Upper lobe of left lung (tissue), 4 donors: ENCODE measurements at regions not wholly inside any gene's neighbourhood (a gene's known extent, or its start where the extent isn't known, plus 50 kb on each side); places are given as distances from the start of the nearest gene placed in this dataset.

Experiments
- CTCF ChIP-seq, 6 experiments: fragments of 450-650 bp in 4 of 6; fragments of 200-600 bp in 2 of 6; sonication (generic) in 2 of 6; IDR thresholded peaks; one replicate each; pipeline ENCODE4 v1.5.1; 2016 to 2019; ENCODE audit warnings: antibody characterized with exemption in 6 of 6
- EP300 ChIP-seq, 4 donors: sonication (generic); formaldehyde crosslinking; IDR thresholded peaks; one replicate each; pipeline ENCODE4 v1.5.1; 2017; ENCODE audit warnings: antibody characterized with exemption in 4 of 4, control low read depth in 2 of 4

GRCh38 chr6:86857783-86858182, 79.5 kb upstream of the HTR1E start:
- no peak for TF ChIP-seq CTCF (IDR thresholded peaks at IDR 0.05)
- no peak for TF ChIP-seq EP300 (IDR thresholded peaks at IDR 0.05)
